AG08395 (cell line): ENCODE measurements at regions not wholly inside any gene's neighbourhood (a gene's known extent, or its start where the extent isn't known, plus 50 kb on each side); places are given as distances from the start of the nearest gene placed in this dataset.
"Not testable (repeated sequence)": the region's sequence is repeated elsewhere in the genome, so short reads cannot be mapped to it uniquely, and the experiment has no call there.

Source experiments
- DNase-seq: peaks from one replicate; pipeline ENCODE4 v3.0.0; 2012; ENCODE audit warnings: mixed read lengths, low spot score

- no peak for DNase-seq
Observed at GRCh38 chr5:130324953-130325671, 420.8 kb downstream of the CHSY3 start.

GRCh38 chr5:130323804-130324454 lies 419.7 kb downstream of the CHSY3 start:
- no peak for DNase-seq

- no peak for DNase-seq
Observed at GRCh38 chr5:130321931-130322330, 417.7 kb downstream of the CHSY3 start.

- DNase-seq, result no peak
Observed at GRCh38 chr5:130316971-130317680, 412.9 kb downstream of the CHSY3 start.

GRCh38 chr5:130295235-130295634 lies 391.0 kb downstream of the CHSY3 start:
- DNase-seq, result no peak

- DNase-seq, result not testable (repeated sequence)
Observed at GRCh38 chr5:130294798-130295197, 390.5 kb downstream of the CHSY3 start.

- no peak for DNase-seq
Observed at GRCh38 chr5:130290219-130290618, 386.0 kb downstream of the CHSY3 start.

- DNase-seq, result peak; percentile 19
Observed at GRCh38 chr5:130289132-130290088, 385.1 kb downstream of the CHSY3 start.

GRCh38 chr5:130287438-130287837 lies 383.2 kb downstream of the CHSY3 start:
- no peak for DNase-seq

GRCh38 chr5:130286971-130287370 lies 382.7 kb downstream of the CHSY3 start:
- DNase-seq, result peak; percentile 14

- DNase-seq, result peak; percentile 57
Observed at GRCh38 chr5:130282049-130282448, 377.8 kb downstream of the CHSY3 start.

GRCh38 chr5:130280528-130281217 lies 376.4 kb downstream of the CHSY3 start:
- no peak for DNase-seq

- DNase-seq, result no peak
Observed at GRCh38 chr5:130279386-130279785, 375.1 kb downstream of the CHSY3 start.

- no peak for DNase-seq
Observed at GRCh38 chr5:130278136-130278535, 373.9 kb downstream of the CHSY3 start.

- no peak for DNase-seq
Observed at GRCh38 chr5:130277522-130277921, 373.3 kb downstream of the CHSY3 start.

GRCh38 chr5:130277002-130277401 lies 372.7 kb downstream of the CHSY3 start:
- no peak for DNase-seq

GRCh38 chr5:130272837-130273236 lies 368.6 kb downstream of the CHSY3 start:
- DNase-seq, result no peak

GRCh38 chr5:130270786-130271185 lies 366.5 kb downstream of the CHSY3 start:
- DNase-seq, result no peak

GRCh38 chr5:130268489-130268888 lies 364.2 kb downstream of the CHSY3 start:
- DNase-seq, result no peak

GRCh38 chr5:130267926-130268325 lies 363.7 kb downstream of the CHSY3 start:
- no peak for DNase-seq

- DNase-seq, result no peak
Observed at GRCh38 chr5:130260481-130260880, 356.2 kb downstream of the CHSY3 start.
